Esophagus muscularis mucosa (tissue), 3 donors: ENCODE measurements at regions not wholly inside any gene's neighbourhood (a gene's known extent, or its start where the extent isn't known, plus 50 kb on each side); places are given as distances from the start of the nearest gene placed in this dataset.

Experiments used
- POLR2A ChIP-seq: fragments of 450-650 bp; IDR thresholded peaks from one replicate; pipeline ENCODE4 v1.6.1; 2017; ENCODE audit warnings: antibody characterized with exemption, moderate library complexity, mild to moderate bottlenecking, low read depth
- POLR2AphosphoS5 ChIP-seq, 2 donors: sonication (generic); formaldehyde crosslinking; IDR thresholded peaks; one replicate each; pipeline ENCODE4 v1.6.1; 2017; ENCODE audit warnings: antibody characterized with exemption in 2 of 2
- TF ChIP-seq, protein P1 (sequence below), 3 experiments: fragments of 200-600 bp in 2 of 3; fragments of 450-650 bp in 1 of 3; sonication (generic) in 2 of 3; IDR thresholded peaks; one replicate each; pipeline ENCODE4 v1.5.1; 2017 to 2019; ENCODE audit warnings: antibody characterized with exemption in 3 of 3, mild to moderate bottlenecking in 2 of 3, moderate library complexity in 1 of 3

DNA sequence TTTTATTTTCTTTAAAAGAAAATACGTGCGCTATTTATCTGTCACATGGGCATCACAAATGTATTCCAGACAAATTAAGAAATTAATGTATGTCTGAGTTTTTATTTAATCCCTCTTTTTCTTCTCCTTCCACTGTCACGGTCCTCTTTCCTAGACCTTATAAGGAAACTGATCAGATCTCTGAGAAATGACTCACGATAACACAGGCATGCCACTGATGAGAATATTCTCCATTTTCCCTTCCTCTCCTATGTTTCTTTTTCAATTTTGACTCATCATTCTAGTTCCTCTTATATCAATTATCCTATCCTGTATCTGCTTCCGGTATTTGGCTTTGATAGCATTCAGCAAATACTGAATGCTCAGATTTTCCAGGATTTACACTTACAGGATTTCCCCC is 121.8 kb downstream of the DSC3 start:
- TF ChIP-seq, protein P1, sequence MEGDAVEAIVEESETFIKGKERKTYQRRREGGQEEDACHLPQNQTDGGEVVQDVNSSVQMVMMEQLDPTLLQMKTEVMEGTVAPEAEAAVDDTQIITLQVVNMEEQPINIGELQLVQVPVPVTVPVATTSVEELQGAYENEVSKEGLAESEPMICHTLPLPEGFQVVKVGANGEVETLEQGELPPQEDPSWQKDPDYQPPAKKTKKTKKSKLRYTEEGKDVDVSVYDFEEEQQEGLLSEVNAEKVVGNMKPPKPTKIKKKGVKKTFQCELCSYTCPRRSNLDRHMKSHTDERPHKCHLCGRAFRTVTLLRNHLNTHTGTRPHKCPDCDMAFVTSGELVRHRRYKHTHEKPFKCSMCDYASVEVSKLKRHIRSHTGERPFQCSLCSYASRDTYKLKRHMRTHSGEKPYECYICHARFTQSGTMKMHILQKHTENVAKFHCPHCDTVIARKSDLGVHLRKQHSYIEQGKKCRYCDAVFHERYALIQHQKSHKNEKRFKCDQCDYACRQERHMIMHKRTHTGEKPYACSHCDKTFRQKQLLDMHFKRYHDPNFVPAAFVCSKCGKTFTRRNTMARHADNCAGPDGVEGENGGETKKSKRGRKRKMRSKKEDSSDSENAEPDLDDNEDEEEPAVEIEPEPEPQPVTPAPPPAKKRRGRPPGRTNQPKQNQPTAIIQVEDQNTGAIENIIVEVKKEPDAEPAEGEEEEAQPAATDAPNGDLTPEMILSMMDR (IDR thresholded peaks at IDR 0.05), result no peak
- TF ChIP-seq POLR2A (no peak), POLR2AphosphoS5 (IDR thresholded peaks at IDR 0.05) (no peak)
